ENCODE measurements at regions not wholly inside any gene's neighbourhood (a gene's known extent, or its start where the extent isn't known, plus 50 kb on each side); places are given as distances from the start of the nearest gene placed in this dataset.
"Not testable (repeated sequence)": the region's sequence is repeated elsewhere in the genome, so short reads cannot be mapped to it uniquely, and the experiment has no call there.

- no peak for DNase-seq
Measured at GRCh38 chr16:79969458-79969857, 368.9 kb upstream of the MAF start.

- no peak for DNase-seq
Measured at GRCh38 chr16:79966226-79966625, 365.7 kb upstream of the MAF start.

- DNase-seq: no peak
Measured at GRCh38 chr16:79965718-79966117, 365.2 kb upstream of the MAF start.

- DNase-seq: no peak
Measured at GRCh38 chr16:79964104-79964503, 363.6 kb upstream of the MAF start.

GRCh38 chr16:79962962-79963361 is 362.4 kb upstream of the MAF start:
- DNase-seq: no peak

GRCh38 chr16:79959226-79959625 is 358.7 kb upstream of the MAF start:
- no peak for DNase-seq

- no peak for DNase-seq
Measured at GRCh38 chr16:79954921-79955705, 354.6 kb upstream of the MAF start.

GRCh38 chr16:79950932-79951719 is 350.6 kb upstream of the MAF start:
- DNase-seq: no peak

GRCh38 chr16:79949417-79949816 is 348.9 kb upstream of the MAF start:
- no peak for DNase-seq

GRCh38 chr16:79947771-79948170 is 347.2 kb upstream of the MAF start:
- DNase-seq: no peak

GRCh38 chr16:79946252-79946651 is 345.7 kb upstream of the MAF start:
- no peak for DNase-seq

GRCh38 chr16:79943736-79944135 is 343.2 kb upstream of the MAF start:
- DNase-seq: no peak

- no peak for DNase-seq
Measured at GRCh38 chr16:79938575-79938974, 338.0 kb upstream of the MAF start.

- DNase-seq: not testable (repeated sequence)
Measured at GRCh38 chr16:79937671-79938070, 337.1 kb upstream of the MAF start.

- DNase-seq: no peak
Measured at GRCh38 chr16:79933603-79934002, 333.1 kb upstream of the MAF start.

GRCh38 chr16:79932572-79932971 is 332.0 kb upstream of the MAF start:
- DNase-seq: no peak

- no peak for DNase-seq
Measured at GRCh38 chr16:79931721-79932120, 331.2 kb upstream of the MAF start.

- no peak for DNase-seq
Measured at GRCh38 chr16:79929260-79929965, 328.9 kb upstream of the MAF start.

GRCh38 chr16:79928142-79928873 is 327.8 kb upstream of the MAF start:
- DNase-seq: no peak

GRCh38 chr16:79926451-79927205 is 326.1 kb upstream of the MAF start:
- DNase-seq: no peak

GRCh38 chr16:79923431-79923830 is 322.9 kb upstream of the MAF start:
- DNase-seq: no peak

GRCh38 chr16:79920685-79921084 is 320.1 kb upstream of the MAF start:
- no peak for DNase-seq
